ENCODE measurements at regions not wholly inside any gene's neighbourhood (a gene's known extent, or its start where the extent isn't known, plus 50 kb on each side); places are given as distances from the start of the nearest gene placed in this dataset.
A peak's percentile ranks its signal among the peaks of the same experiment; 100 is the strongest.

DNA sequence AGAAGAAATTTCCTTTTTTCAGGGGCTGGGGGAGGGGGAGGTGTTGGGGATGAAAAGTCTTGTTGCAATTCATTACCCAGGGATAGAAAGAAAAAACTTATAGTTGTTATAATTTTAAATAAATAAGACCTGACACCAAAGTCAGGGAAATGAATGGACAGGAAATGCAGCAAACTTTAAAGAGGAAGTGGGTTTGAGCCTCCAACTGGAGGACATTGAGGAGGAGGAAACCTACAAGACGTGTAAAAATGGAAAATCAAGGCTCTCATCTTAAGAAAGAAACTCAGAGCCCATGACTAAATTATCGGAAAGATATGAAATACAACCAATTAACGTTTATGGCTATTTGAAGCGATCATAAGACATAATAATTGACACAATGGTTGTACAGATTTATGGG is 54.4 kb downstream of the NIBAN1 start:
- DNase-seq (ENCODE audit: low read depth in 2 of 2), result no peak

DNA sequence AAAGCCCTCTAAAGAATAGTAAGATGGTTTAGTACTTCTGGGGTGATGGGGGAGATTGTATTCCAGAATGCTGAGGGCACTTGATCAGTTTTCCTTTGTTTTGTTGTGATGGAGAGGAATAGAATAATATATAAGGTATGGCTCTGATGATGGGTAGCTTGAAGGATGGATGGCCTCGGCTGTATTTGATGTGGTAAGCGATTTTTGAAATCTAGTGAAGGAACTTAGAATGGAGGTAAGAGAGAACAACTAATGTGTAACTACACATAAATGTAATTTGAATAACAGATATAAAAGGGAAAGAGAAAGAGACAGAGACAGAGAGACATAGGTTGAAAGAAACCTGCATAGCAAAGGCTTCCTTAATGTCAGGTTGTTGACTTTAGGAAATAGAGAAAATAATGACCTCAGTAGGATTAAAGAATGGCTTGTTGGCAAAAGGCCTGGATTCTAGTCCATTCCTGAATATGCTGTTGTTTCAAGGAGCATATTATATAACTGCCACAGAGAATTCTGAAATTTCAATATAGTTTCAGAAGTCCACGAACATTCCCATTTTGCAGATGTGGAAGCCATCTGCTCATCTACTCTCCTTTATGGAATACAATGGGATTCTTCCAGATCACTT is 58.7 kb downstream of the NIBAN1 start:
- peak in 1 of 2 donors; percentile 7 for DNase-seq (ENCODE audit: low read depth in 2 of 2)

DNA sequence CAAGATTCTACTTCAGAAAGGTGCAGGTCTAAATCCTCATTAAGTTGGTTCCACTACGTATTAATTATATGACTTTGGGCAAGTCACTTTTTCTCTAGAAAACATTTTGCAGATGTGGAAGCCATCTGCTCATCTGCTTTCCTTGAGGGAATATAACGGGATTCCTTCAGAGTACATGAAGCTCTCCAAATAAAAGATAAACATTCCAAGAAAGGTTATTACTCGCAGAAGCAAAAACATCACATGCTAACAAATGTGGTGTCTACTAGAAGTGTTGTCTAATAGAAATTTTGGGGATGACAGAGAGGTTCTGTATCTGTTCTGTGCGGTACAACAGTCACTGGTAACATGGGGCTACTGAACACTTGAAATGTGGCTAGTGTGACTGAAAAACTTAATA is 60.2 kb downstream of the NIBAN1 start:
- DNase-seq (ENCODE audit: low read depth in 2 of 2), result no peak

DNA sequence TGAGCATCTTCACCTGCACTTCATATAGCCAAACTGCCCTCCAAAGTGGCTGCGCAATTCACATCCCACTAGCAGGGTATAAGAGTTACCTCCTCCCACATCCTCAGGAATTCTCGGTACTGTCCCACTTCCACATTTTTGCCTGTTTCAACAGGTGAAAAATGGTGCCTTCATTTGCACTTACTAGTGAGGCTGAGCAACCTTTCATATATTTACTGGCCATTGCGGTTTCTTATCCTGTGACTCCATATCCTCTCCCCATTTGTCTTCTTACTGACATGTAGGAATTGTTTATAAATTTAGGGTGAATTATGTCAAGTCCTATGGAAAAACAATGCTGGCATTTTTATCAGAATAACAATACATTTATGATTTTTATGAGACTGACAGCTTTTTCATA is 61.9 kb downstream of the NIBAN1 start:
- DNase-seq (ENCODE audit: low read depth in 2 of 2), result no peak

DNA sequence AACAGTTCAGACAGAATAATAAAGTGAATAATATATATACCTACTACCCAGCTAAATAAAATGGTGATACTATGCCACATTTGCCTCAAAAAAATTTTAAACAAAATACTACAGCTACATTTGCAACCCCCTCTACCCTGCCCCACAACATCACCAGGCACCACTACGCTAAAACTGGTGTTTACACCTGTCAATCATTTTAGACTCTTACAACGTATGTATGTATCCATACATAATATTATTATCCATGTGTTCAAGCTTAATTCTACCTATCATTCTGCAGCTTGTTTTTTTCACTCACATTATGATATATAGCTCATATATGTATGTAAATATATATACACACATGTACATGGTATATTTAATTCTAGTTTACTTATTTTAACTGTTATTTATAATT is 62.5 kb downstream of the NIBAN1 start:
- no peak for DNase-seq (ENCODE audit: low read depth in 2 of 2)

DNA sequence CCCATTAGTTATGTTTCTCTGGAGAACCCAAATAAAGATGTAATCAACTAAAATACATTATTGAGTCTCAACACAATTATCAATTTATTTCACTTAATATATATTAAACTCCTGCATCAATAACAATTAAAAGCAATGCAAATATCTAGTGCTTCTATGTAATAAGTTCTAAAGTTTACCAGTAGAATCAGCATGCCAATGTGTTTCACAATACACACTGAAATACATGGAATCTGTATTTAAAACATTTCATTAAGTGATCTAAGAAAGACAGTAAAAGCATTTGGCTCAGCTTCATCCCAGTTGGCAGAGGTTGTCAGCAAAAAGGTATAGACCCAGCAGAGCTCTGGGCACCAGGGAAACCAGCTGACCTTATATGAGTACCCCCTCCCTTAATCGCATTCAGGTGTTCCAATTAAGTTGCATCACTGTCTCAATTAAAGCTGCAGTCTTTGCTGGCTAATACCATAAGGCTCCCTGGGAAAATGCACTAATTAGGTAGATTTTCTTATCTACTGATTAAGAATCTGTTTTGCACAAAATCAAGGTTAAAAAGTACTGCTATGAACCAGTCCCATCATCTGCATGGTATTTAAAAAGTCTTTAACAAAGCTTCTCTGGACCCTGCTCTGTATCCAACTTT is 63.1 kb downstream of the NIBAN1 start:
- DNase-seq (ENCODE audit: low read depth in 2 of 2), result no peak

DNA sequence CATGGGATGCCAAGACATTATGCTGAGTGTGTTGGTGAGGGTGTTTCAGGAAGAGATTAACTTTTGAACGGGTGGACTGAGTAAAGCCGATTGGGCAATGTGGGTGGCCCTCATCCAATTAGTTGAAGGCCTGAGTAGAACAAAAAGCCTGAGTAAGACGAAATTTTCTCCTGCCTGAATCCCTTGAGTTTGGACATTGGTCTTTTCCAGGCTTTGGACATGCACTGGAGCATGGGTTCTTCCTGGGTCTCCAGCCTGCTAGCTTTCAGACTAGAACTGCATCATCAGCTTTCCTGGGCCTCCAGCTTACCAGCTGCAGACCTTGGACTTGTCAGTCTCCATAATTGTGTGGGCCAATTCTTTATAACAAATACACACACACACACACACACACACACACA is 63.6 kb downstream of the NIBAN1 start:
- DNase-seq (ENCODE audit: low read depth in 2 of 2), result no peak

DNA sequence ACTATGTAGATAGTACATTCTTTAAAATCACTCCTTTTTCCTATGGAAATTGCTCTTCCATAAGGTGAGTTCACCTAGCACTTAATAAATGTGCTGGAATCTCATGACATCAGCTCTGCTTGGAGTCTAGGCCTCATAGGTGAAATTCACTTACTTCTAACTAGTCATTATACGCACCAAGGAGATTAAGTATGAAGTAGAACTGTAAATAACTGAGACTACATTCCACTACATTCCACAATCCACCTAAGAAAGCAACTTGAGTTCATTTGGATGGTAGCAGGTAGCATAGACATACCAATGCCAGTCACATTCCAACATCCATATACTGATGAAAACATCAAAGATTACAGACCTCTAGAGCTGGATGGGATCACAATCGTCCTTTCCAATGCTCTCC is 64.3 kb downstream of the NIBAN1 start:
- no peak for DNase-seq (ENCODE audit: low read depth in 2 of 2)

DNA sequence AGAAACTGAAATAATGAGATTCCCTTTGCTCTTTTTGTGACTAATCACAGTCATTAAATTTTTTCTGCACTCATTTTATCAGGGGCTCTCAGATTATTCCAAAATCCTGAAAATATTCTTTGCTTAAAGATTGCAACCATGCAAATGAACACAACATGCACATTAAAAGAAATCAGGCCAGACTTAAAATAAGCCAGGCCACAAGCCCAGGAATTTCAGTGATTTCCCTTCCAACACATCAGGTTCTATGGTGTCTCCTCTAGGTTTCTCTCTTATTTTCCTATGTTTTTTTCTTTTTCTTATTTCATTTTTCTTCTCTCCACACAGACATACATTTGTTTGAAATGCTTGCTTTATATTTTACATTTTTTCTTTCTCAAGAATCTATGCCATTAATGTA is 65.3 kb downstream of the NIBAN1 start:
- no peak for DNase-seq (ENCODE audit: low read depth in 2 of 2)

DNA sequence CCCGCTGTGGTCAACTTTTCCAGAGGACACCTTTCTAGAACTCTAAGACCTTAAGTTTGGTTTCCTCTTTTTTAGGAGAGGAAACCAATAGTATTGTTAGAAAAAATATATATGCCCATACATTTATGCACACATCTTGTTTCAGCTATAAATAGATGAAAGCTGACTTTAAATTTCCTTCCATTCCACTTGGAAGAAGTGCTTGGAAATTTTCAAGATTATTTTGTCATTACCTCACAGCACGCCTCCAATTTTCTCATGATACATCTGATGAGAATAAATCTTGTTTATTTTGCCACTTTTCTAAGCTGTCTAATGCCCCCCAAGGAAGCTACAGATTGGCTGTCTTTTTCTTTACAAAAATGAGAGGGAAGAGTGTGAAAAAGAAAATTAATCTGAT is 65.8 kb downstream of the NIBAN1 start:
- no peak for DNase-seq (ENCODE audit: low read depth in 2 of 2)

DNA sequence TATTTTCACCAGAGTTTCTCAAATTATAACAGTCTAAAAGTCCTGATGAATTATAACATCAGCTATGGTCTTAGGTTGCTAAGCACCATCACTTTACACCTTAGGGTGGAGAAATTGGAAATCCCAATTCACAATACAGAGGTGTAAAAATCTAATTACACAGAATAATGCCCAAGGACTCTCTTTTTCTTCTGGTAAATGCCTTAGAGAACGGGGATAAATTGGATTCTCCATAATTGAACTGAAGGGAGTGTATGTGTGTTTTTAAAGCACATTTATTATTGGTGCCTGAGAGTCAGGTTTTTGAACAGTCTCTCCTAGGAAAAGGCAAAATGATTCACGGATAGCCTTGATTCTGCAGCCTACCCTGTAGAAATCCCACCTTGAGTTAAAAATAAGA is 66.8 kb downstream of the NIBAN1 start:
- no peak for DNase-seq (ENCODE audit: low read depth in 2 of 2)

DNA sequence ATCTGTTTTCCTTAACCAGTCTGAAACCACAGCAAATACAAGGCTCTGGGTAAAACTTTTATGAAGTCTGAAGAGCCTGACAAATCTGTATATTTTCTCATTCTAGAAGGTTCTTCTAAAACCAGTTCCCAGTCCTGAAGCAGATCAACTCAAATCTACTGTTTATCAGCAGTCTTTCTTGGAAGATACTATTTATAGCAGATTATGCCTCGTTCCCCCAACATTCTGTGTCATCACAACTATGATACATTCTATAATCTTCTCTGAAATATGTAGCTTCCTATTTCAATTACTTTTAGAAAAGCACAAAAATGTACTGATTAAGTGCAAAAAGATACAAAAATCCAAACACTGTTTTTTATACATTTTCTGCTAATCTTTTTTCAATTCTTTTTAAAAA is 67.5 kb downstream of the NIBAN1 start:
- no peak for DNase-seq (ENCODE audit: low read depth in 2 of 2)

DNA sequence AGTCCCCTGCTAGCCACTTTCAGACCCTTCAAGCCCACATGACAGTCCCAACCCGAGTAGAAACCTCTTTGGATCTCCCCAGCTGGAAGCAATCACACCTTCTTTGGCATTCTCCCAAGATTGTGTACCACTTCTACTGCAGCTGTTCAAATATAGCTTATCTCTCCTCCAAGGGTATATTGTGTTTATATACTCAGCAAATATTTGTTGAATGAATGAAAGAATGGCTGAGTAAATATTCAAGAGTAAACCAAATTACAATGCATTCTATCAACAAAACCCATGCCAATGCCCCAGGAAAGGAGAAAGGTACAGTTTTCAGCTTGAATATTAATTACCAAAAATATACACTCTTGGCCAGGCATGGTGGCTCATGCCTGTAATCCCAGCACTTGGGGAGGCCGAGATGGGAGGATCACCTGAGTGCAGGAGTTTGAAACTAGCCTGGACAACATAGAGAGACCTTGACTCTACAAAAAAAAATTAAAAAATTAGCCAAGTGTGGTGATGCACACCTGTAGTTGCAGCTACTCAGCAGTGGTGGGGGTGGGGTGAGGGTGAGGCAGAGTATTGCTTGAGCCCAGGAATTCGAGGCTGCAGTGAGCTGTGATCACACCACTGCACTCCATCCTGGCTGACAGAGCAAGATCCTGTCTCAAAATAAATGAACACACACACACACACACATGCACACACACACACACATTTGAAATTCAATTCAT is 68.5 kb downstream of the NIBAN1 start:
- DNase-seq (ENCODE audit: low read depth in 2 of 2), result no peak

DNA sequence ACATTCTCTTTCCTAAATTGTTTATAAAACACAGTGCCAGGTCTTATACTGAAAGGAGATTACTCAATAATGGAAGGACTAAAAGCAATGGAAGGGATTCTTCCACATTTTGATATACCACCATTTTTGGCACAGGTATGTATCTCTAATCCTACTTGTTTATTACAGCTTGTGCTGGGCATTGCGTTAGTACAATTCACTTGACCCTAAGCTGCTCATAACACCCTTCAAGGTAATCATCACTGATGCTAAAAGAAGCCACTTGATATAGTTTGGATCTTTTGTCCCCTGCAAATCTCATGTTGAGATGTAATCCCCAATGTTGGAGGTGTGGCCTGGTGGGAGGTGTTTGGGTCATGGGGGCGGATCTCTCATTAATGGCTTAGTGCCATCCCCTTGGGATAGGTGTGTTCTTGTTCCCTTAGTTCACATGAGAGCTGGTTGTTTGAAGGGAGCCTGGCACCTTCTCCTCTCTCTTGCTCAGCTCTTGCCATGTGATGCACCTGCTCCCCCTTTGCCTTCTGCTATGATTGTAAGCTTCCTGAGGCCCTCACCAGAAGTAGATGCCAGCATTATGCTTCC is 71.1 kb downstream of the NIBAN1 start:
- no peak for DNase-seq (ENCODE audit: low read depth in 2 of 2)

DNA sequence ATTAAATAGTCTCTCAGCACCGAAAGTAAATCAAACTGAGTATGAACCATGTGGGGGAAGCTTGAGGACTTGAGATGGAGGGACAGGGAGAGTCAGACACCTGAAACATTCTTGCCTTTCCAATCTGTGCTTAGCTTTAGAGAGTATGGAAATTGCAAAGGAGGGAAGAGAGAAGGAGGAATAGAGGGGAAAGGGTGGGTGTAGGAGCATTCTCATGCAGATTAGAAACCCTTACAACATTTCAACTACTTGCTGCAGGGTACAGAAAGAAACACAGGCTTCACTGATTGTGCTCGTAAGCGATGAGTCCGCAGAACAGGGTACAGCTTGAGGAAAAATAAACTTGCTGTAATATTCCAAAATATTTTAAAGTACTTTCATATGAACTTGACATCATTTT is 73.8 kb downstream of the NIBAN1 start:
- no peak for DNase-seq (ENCODE audit: low read depth in 2 of 2)

DNA sequence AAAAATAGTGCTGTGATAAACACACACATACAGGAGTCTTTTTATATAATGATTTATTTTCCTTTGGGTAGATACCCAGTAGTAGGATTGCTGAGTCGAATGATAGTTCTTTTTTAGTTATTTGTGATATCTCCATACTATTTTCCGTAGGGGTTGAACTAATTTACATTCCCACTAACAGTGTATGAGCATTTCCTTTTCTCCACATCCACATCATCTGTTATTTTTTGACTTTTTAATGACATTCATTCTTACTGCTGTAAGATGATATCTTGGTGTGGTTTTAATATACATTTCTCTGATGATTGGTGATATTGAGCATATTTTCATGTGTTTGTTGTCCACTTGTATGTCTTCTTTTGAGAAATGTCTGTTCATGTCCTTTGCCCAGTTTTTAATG is 78.3 kb downstream of the NIBAN1 start:
- DNase-seq (ENCODE audit: low read depth in 2 of 2), result no peak

DNA sequence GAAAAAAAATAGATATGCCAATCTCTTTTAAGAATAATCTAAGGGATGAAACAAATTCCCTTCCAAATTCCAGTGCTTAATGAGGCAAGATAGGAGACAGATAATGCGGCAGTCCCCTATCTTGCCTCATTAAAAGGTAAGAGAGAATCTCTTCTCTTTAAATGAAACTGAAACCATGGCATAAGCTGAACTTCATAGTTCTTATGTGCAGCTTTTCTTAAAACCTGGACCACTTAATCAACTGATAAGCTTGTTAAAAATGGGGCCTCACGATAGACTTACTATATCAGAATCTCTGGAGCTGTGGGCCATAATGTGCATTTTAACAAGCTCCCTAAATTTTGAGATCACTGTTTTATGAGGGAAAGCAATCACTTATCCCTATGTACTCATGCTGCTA is 79.2 kb downstream of the NIBAN1 start:
- DNase-seq (ENCODE audit: low read depth in 2 of 2), result no peak

DNA sequence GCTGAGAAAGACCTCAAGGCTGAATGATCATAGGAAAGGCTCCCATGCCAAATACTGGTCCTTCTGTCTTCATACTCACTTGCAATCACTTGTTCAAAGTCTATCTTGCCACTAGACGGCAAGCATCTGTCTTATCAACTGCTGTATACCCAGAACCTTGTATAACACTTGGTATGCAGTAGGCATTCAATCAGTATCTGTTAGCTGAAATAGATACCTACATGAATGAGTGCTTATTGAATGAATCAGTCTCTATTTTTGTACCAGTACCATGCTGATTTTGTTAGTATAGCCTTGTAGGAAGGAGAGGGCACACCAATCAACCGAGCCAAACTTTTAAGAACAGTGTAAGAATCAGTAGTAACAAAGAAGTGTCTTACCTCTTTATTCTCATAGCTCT is 80.6 kb downstream of the NIBAN1 start:
- no peak for DNase-seq (ENCODE audit: low read depth in 2 of 2)

DNA sequence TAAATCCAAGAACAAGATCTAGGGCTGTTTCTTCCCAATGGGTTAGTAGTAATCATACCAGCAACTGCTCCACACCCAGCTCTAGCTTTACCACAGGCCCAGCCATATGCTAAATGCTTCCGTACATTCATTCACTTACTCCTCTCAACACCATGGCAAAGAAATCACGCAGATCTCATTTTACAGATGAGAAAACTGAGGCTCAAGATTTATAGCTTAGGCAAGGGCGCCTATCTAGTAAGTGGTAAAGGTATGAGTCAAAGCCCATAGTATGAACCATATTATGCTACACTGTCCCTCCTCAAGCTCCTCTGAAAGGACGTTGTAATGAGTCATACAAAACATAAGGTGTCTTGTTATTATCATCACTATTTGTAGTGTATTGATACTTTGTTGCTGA is 82.2 kb downstream of the NIBAN1 start:
- no peak for DNase-seq (ENCODE audit: low read depth in 2 of 2)

DNA sequence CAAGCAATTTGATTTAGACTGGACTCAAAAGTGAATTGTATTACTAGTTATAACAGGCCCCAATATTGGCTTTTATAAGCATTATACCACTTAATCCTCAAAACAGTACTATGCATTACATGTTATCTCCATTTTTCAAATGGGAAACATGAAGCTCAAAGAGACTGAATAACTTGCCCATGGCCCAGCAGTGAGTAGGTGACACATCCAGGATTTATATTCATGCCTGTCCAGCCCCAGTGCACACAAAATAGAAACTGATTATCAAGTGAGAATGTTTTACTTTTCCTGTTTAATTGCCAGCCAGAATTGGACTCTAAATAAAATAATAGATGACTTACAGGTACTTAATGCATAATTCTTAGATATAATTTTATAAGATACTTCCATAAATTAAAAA is 82.9 kb downstream of the NIBAN1 start:
- DNase-seq (ENCODE audit: low read depth in 2 of 2), result no peak

DNA sequence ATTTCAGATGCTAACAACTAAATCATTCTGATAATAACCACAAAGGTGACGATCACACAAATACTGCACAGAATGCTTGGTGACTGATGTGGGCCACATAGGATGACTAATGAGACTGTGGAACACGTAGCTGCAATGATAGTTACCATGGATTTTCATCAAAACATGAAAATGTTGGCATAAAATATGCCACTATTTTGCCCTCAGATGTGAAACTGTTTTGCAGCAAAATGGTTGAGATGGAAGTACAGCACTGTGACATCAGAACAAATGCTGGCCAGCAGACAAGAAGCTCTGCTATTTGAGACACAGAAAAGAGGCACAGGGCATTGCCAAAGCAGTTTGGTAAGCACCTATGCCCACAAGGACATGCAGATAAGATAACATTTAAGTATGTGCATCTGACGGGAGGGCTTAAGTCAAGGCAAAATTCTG is 83.8 kb downstream of the NIBAN1 start:
- no peak for DNase-seq (ENCODE audit: low read depth in 2 of 2)

DNA sequence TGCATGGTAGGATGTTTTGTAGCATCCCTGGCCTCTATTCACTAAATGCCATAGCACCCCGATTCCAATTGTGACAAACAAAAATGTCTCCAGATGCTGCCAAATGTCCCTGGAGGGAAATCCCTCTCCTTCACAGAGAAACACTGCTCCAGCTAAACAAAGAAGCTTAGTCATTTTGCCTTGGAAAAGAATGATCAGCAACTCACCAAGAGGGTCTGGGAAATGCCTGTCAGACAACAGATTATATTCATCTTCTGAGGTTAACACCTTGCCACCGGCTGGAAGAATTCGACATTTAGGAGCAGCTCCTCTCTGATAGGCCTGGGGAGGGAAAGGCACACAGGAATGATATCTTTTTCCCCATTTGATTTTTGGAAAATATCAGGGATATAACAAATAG is 84.4 kb downstream of the NIBAN1 start:
- DNase-seq (ENCODE audit: low read depth in 2 of 2), result no peak

DNA sequence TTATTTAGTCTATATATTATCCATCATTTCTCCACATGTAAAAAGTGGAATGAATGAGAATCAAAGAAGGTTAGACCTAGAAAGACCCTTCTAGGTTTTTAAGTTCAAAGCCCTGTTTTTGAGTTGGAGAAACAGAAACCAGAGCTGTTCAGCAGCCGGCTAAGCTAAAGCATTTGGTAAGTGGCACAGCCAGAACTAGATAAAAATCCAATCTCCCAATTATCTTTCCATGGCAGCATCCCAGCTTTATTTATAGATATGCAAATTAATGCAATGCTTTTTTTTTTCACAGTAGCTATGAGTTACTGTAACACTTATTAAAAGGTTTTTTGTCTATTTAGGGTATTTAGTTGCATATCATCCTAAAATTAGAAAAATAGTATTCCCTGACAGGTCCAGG is 85.1 kb downstream of the NIBAN1 start:
- no peak for DNase-seq (ENCODE audit: low read depth in 2 of 2)
